HL-60 (cell line): ENCODE measurements at regions not wholly inside any gene's neighbourhood (a gene's known extent, or its start where the extent isn't known, plus 50 kb on each side); places are given as distances from the start of the nearest gene placed in this dataset.

Source experiments
- CTCF ChIP-seq: IDR thresholded peaks from one replicate; pipeline ENCODE4 v1.5.1; 2011; ENCODE audit warnings: low read length, control low read depth, inconsistent platforms; ENCODE audit not compliant: insufficient read depth
- GABPA ChIP-seq: IDR thresholded peaks from 2 replicates; pipeline ENCODE4 v1.6.1; 2012; ENCODE audit warnings: low read depth
- POLR2AphosphoS5 ChIP-seq: IDR thresholded peaks from 2 replicates; pipeline ENCODE4 v1.6.1; 2012; ENCODE audit warnings: low read depth
- SPI1 ChIP-seq: IDR thresholded peaks from 2 replicates; pipeline ENCODE4 v1.6.1; 2012; ENCODE audit warnings: low read depth, mild to moderate bottlenecking, borderline replicate concordance

GRCh38 chr7:67440321-67440720 is 443.7 kb downstream of the TYW1 start:
- TF ChIP-seq CTCF (no peak), GABPA (no peak), POLR2AphosphoS5 (no peak), SPI1 (no peak)
